GM21529 (cell line): ENCODE measurements at regions not wholly inside any gene's neighbourhood (a gene's known extent, or its start where the extent isn't known, plus 50 kb on each side); places are given as distances from the start of the nearest gene placed in this dataset.

Experiments used
- ATAC-seq: cut with Tn5 transposase; IDR thresholded peaks from one replicate; pipeline ENCODE4 v1.9.1; 2021; ENCODE audit not compliant: unreplicated experiment

DNA sequence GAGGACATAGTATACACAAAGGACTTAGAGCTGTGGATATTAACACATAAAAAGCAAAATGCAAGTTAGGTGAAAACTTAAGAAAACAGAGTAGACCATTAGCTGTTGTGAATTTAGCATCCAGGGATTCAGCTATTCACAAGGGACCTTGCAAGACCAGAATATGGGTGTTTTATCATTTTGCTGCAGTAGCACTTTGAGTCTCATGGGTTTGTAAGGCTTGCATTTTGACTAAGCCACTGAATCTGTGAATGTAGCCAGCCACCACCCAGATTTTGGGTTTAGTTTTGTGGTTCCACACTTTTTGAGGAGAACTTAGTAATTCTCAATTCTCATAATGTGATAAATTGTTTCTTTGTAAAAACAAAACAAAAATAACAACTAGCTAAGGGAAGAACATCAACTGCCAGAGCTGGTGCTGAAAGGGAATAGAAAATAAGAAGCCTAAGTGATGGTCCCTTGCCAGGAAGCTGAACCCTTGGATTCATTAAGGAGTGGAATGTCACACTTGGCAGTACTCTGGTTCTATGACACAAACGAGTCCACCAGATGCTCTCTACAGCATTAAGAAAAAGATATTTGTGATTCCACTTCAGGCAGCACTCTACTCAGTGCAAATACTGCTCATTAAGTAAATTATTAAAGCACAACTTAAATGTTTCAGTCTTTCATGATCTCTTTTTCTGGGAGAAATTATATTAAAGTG lies 557.4 kb upstream of the ZNF462 start:
- no peak for ATAC-seq

DNA sequence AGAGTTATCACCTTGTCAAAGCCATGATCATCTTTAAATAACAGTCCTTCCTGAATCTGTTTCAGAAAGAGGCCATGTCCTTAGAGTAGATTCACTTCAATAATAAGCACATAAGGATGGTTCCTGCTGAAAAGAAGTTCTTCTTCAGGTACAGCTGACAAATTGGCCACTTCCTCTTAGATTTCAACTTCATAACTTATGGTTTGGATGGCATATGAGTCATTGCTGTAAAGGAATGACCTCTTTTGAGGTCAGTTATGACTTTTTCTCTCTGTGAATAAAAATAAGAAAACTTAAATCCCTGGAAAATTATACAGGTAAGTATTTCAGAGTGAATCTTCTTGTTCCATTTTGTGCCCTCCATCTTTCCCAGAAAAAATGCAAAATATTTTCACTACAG lies 555.3 kb upstream of the ZNF462 start:
- no peak for ATAC-seq

DNA sequence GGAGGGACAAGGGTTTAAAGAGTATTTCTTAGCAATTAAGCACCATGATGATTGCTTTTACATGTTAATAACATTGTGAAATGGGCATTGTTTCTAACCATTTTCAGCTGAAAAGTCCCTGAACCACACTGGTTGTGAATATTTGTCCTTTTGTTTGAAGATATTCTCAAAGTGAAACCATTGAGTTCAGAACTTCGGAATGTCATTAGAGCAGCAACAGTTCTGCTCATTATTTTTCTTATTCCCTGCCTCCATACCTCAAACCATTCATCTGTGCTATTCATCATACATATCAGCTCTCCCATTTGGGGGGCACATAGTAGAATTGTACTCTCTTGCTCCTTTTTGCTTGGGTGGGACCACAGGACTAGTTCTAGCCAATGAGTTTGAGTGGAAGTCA lies 553.0 kb upstream of the ZNF462 start:
- ATAC-seq: no peak

DNA sequence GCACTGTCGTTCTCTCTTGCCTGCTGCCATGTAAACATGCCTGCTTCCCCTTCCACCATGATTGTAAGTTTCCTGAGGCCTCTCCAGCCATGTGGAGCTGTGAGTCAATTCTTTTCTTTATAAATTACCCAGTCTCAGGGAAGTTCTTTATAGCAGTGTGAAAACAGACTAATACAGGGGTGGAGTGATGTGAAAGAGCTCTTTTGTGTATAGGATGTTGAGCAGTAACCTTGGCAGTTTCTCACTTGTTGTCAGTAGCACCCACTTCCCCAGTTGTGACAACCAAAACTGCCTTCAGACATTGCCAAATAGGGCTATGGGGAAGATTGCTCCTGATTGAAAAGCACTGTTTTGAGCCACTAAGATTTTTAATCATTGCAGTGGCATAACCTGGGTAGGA lies 552.2 kb upstream of the ZNF462 start:
- ATAC-seq: no peak

DNA sequence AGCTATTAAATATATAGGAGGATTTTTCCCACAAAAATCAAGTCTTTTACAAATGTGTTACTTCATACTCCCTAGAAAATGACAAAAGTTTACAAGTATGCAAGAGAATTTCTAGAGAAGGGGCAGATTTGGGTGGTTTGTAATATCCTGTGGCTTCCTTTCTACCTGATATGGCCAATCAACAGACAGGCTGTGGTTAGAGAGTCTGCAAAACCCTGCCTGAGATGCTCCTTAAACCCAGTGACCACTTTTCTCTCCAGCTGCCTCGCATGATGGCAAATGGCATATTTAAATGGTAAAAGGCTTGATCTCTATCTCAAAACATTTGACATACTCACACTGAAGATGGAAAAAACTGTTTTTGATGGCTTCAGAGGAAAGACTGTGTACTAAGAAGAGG lies 550.1 kb upstream of the ZNF462 start:
- ATAC-seq: no peak

DNA sequence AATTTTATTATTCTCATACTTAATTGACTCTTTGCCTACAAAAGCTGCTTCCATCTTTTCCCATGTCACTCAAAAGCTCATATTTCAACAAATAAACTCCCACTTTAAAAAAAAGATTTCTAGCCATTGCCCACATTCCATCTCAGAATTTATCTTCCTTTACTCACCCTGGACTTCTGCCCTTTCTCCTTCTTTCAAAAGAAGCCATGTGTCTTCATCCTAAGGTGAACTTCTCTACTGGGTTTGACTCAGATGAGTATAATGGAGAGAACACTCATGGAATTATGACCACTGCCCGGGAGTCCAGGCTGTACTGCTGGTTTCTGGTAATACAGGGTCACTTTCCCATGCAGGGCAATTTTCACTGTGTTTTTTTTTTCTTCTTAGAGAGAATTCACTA lies 548.5 kb upstream of the ZNF462 start:
- no peak for ATAC-seq

DNA sequence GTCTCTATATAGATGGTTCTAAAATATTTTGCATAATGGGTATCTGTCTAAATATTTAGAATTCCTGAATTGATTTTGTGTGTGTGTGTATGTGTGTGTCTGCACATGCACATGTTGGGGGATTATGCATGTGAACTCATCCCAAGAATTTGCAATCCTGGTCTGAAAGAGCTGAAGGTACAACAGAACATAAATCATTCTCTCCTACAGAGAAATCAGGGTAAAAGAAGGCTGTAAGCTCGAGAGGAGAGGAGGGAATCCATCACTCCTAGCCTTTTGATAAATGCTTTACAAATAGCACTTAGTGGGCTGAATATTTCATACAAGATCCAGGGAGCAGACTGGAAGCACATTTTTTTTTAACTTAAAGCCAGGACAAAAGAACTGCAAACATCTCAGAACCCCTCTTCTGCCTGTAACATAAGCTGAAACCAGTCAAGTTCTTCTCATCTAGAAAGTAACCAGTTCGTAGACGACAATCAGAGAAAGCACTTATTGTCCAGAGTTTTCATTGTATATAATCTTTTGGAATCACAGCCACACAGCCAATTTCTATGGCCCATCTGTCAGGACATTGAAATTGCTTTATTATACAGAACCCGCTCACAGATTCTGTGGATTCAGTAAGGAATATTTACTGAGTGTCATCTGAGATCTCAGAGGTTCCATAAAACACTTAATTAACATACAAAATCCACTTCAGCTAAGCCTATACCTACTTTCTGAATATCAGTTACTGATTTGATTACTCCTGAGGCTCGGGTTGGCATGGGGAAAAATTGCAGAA lies 541.4 kb upstream of the ZNF462 start:
- no peak for ATAC-seq

DNA sequence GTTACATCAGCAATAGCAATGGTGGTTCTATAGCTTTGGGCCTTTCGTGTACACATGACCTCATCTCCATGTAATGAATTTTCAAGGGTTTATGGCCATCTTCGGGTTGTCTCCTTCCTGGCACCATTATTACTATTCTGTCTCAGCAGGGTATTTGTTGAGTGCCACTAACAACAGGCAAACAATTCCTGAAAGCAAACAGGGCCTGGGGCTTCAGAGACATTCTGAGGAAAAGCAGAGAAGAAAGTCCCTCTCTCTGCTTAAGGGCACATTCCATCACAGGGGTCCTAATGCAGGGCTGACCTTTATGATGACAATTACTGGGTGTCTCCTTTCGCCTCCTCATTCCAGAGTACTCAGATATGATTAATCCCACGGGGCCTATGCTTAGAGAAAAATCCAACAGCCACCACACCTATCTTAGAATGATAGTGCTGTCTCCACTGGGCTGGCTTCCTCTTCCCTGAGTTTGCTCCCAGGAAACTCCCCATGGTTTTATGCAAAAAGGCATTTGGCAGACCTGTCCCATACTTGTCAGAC lies 540.2 kb upstream of the ZNF462 start:
- ATAC-seq: no peak

DNA sequence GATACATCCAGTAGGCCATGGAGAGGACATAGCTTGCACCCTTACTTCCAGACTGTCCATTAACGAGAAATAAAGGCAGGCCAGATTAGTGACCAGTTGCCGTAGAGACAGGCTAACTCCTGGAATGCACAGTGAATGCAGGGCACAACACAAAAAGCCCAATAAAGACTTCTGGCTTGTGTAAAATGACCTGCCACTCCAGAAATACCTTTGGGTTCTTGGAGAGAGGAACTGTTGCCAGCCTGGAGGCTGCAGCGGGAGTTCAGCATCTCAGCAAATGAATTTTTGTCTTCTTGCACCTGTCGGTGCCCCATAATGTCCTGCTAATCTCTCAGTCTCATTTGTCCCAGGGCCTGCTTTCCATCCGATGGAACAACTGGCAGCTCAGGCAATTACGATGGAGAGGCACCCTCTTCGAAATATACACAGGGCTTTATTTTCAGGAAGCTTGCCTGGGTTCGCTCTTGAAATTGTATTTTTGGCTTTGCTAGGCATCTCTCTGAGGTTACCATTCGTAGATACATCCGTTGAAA lies 538.8 kb upstream of the ZNF462 start:
- ATAC-seq: no peak

DNA sequence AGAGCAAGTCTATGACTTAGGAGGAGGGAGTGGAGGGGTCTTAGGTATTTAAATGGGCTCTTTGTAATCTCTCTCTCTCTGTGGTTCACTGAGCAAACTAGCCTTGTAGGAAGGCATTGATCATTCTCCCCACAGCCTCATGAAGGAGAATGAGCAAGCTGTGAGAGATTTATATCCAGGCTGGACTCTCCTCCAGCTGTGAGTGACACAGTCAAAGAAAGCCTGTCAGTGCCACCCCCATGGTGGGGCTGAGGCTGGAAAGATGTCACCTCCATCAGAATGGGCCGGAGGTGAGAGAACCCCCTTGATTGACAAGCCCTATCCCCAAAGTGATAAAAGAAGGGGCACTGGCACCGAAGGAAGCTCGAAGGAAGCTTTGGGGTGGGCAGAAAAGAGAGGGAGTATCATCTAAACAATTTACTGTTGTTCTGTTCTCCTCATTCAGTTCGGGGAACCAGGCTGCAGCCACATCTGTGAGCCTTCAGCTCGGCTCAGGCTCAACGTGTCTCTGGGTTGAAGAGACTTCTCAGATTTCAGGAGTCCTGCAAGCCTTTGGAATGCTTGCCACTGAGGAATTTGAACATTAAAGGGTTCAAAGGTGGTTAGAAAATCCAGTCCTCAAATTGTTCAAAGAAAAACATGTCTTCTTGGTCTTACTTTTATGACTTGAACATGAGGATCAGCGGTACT lies 538.2 kb upstream of the ZNF462 start:
- ATAC-seq: no peak

DNA sequence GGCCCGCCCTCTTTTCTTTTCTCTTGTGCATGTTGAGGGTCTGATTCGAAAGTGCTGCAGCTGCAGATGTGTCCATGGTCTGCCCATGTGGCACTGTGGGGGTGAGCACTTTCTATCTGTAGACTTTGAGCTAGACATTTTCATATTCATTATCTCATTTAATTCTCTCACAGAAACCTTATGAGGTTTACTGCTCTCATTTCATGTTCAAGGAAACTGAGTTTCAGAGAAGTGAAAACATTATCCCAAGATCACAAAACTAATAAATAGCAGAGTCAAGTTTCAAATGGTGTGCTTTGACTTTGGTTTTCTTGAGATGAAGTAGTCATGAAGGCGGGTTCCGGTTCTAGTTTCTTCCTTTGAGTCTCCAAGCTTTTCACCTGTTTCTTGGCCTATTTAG lies 536.5 kb upstream of the ZNF462 start:
- ATAC-seq: no peak

DNA sequence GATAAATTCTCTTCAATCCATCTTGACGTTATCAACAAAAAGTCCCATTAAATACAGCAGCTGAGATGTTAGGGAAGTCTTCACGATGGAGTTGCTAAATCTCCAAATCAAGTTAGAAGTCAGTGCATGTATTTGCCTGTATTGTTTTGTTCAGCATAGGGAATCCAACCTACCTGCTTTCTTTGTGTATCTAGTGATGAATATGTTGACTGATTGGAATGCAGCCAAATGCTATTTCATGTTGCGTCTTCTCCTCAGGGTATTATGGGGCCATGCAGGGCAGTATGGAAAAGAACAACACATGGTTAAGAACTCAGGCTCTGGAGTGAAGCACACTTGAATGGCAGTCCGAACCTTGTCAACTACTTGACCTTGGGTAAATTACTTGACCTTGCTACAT lies 529.5 kb upstream of the ZNF462 start:
- no peak for ATAC-seq

DNA sequence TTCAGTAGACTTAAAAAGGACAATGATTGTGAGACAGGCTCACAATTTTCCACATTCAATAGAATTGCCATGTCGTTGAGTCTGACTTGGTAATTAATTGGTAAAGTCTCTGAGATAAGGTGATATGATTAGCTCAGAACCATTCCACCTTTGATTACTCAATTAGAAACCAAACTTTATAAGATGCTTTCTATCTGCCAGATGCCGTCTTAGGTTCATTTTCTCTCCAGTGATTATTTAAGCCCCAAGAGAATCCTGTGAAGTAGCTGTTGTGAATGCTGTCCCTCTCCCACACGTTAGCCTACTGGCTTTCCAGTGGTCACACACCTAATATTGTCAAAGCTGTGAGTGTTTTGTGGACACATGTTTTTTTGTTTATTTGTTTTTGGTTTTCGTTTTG lies 528.9 kb upstream of the ZNF462 start:
- no peak for ATAC-seq

DNA sequence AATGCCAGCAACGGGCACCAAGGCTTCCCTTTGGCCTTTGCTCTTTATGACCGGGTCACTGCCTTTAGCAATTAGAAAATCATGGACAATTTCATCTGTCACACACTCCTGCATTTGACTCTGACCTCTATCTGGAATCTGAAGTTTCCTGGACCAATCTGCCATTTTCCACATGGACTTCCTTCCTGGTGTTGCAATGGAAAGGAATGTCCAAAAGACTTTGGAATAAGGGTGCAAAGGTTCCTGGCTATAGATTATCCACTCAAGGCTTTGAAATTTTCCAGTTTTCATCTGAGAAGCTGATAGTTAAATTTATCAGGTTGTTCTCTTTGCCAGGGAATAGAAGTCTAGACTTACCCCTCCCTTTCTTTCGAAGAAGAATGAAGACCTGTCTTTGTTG lies 523.1 kb upstream of the ZNF462 start:
- no peak for ATAC-seq

DNA sequence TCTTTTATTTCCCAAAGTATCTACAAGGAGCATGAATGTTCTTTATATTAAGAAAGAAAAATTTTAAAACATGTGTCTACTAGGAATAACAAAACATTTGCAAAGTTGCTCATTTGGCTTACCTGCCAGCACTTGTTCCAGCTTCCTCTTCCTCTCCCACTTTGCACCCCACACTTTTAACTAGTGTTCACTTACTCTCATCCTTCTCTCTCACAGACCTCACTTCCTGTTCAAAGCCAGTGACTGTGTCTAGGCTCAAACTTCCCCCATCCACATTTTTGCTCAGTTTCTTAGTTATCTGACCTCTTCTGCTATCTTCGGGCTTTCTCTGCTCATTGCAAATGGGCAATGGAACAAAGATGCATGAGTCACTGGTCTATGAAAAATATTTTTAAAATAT lies 512.2 kb upstream of the ZNF462 start:
- ATAC-seq: no peak

DNA sequence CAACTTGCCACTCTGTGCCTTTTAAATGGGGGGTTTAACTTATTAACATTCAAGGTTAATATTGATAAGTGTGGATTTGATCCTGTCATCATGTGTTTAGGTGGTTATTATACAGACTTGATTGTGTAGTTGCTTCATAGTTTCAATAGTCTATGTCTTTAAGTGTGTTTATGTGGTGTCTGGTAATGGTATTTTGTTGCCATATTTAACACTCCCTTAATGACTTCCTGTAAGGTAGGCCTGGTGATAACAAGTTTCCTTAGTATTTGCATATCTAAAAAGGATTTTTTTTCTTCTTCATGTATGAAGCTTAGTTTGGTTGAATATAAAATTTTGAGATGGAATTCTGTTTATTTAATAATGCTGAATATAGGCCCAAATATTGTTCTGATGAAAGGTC lies 506.0 kb upstream of the ZNF462 start:
- ATAC-seq: no peak

DNA sequence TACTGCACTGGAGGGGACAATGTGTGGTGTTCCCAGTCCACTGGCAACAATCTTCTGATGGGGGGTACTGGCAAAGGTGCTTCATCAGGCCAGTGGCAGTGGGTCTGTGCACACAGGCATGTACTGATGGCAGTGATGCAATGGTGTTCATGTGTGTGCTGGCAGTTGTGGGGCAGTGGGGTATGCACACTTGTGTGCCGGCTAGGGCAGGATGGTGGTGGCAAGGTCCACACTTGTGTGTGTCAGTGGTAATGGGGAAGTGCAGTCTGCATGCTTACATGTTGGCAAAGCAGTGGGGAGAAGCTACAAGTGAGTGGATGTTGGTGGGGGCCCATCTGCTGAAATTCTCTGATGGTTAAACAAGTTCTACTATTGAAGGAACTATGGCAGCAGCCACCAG lies 504.6 kb upstream of the ZNF462 start:
- ATAC-seq: no peak

DNA sequence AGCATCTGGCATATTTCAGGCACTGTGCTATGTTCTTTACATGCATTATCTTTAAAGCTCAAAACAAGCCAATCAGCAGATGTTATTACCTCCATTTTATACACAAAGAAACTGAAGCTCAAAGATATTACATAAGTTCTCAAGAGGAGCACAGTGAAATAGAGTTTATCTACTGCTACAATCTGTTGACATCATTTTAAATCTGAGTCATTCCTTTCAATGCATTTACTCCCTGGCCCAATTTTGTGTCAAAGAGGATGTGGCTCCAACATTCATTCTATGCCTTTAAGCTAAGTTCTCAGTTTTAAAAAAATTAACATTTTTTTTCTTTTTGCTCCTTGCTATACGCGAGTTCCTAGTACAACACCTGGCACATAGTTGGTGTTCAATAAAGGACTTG lies 486.3 kb upstream of the ZNF462 start:
- no peak for ATAC-seq

DNA sequence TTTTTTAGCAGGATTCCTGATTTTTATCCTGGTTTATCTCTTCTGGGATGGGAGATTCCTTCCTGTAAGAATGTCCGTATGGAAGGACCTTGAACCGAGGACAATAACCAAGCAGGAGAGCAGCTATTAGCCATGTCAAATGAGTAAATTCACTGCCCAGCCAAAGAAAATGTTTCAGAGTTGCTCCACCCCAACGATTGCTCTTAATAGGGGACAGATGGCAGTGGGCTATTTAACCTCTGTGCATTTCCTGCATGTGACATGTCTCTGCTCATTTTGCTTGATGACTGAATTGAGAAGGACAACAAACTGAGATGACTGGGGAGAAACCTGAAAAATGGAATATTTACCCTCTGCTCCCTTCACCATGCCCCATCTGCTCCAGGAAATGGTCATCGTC lies 479.9 kb upstream of the ZNF462 start:
- no peak for ATAC-seq

DNA sequence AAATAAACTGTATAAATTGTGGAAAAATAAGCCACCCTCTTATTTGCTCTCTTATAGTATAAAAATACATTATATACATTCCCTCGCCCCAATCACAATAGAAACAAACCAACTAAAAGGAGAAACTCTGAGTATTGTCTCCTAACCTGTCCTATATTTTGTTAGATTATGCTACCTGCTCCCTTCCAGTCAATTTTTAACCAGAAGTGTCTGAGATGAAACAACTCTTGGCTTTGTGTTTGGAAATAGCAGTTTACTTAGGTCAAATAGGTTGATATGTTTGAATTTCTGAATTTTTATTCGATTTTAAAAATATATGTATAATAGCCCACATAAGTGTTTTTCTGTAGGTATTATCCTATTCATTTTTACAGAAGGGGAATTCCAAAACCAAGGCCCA lies 475.0 kb upstream of the ZNF462 start:
- ATAC-seq: no peak

DNA sequence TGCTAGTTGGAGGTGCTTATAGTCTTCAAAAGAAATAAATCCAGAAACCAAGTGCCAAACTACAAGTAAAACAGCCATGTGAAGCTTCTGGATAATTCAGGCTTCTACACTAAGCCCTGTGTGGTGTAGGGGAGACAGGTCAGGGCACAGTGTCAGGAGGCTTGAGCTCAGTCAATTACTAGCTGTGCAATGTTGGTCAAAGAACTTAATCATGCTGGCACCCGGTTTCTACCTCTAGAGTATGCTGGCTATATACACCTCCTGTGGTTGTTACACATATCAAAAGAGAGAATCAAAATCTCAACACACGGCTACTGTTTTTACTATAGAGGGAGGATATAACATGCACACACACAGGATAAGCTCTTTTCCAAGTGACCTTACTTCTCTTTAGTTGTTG lies 469.7 kb upstream of the ZNF462 start:
- ATAC-seq: no peak

DNA sequence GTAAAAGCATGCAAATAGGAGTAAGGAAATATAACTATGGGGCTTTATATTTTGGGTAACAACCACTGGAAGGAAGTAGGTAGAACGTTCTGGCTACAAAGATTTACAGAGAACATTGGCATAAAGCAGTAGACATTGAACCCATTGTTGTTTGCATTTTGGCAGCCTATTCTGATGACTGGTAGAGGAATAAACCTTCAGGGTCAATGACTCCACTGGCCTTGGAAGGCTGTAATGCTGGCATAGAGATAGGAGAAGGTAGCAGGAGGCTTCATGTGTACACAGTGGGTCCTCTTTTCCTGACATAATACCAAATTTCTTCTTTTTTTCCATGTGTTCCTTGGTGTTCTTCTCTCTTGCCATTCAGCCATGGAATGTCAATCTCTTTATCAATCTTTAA lies 462.8 kb upstream of the ZNF462 start:
- no peak for ATAC-seq
